DMS153 (cell line): ENCODE measurements at regions not wholly inside any gene's neighbourhood (a gene's known extent, or its start where the extent isn't known, plus 50 kb on each side); places are given as distances from the start of the nearest gene placed in this dataset.
A peak's percentile ranks its signal among the peaks of the same experiment; 100 is the strongest.

Experiments
- DNase-seq: peaks from one replicate; lab custom pipeline; 2025; lab: John Stamatoyannopoulos, UW

- DNase-seq = no peak
Measured at GRCh38 chr12:77352946-77353345, 287.6 kb upstream of the E2F7 start.

GRCh38 chr12:77351860-77352259, 286.5 kb upstream of the E2F7 start:
- no peak for DNase-seq

- no peak for DNase-seq
Measured at GRCh38 chr12:77349689-77350370, 284.5 kb upstream of the E2F7 start.

GRCh38 chr12:77347017-77347416, 281.6 kb upstream of the E2F7 start:
- no peak for DNase-seq

GRCh38 chr12:77345336-77345735, 280.0 kb upstream of the E2F7 start:
- DNase-seq = no peak

- no peak for DNase-seq
Measured at GRCh38 chr12:77344651-77345050, 279.3 kb upstream of the E2F7 start.

GRCh38 chr12:77343291-77343690, 277.9 kb upstream of the E2F7 start:
- no peak for DNase-seq

- DNase-seq = no peak
Measured at GRCh38 chr12:77342253-77342652, 276.9 kb upstream of the E2F7 start.

- DNase-seq = no peak
Measured at GRCh38 chr12:77339610-77340009, 274.2 kb upstream of the E2F7 start.

- peak; percentile 9 for DNase-seq
Measured at GRCh38 chr12:77337362-77337761, 272.0 kb upstream of the E2F7 start.

- no peak for DNase-seq
Measured at GRCh38 chr12:77334806-77335205, 269.4 kb upstream of the E2F7 start.

- no peak for DNase-seq
Measured at GRCh38 chr12:77328326-77328725, 263.0 kb upstream of the E2F7 start.

GRCh38 chr12:77325511-77326236, 260.3 kb upstream of the E2F7 start:
- DNase-seq = no peak

- peak; percentile 11 for DNase-seq
Measured at GRCh38 chr12:77324763-77325468, 259.5 kb upstream of the E2F7 start.

- DNase-seq = no peak
Measured at GRCh38 chr12:77324416-77324762, 259.0 kb upstream of the E2F7 start.

GRCh38 chr12:77323788-77324415, 258.5 kb upstream of the E2F7 start:
- no peak for DNase-seq

GRCh38 chr12:77319166-77319565, 253.8 kb upstream of the E2F7 start:
- DNase-seq = no peak

- DNase-seq = no peak
Measured at GRCh38 chr12:77315407-77315806, 250.0 kb upstream of the E2F7 start.

- no peak for DNase-seq
Measured at GRCh38 chr12:77314378-77315052, 249.1 kb upstream of the E2F7 start.

GRCh38 chr12:77308056-77308455, 242.7 kb upstream of the E2F7 start:
- no peak for DNase-seq

GRCh38 chr12:77300811-77301210, 235.4 kb upstream of the E2F7 start:
- DNase-seq = no peak
